Spleen (tissue), 11 donors: ENCODE measurements at regions not wholly inside any gene's neighbourhood (a gene's known extent, or its start where the extent isn't known, plus 50 kb on each side); places are given as distances from the start of the nearest gene placed in this dataset.

Experiments
- DNase-seq: peaks from one replicate; pipeline ENCODE4 v3.0.0-alpha.2; 2020
- H3K27ac ChIP-seq, 8 donors: fragments of 200-600 bp; sonication (generic) in 7 of 8; 1 replicate in 4 of 8; 2 replicates in 4 of 8; pipeline versions ENCODE4 v1.5.0 to v1.8.0; 2016 to 2021; ENCODE audit warnings: inconsistent platforms in 4 of 8, mild to moderate bottlenecking in 4 of 8, moderate library complexity in 1 of 8
- H3K27me3 ChIP-seq, 7 donors: fragments of 200-600 bp; sonication (generic) in 6 of 7; replicated peaks in 1 of 7; 1 replicate in 4 of 7; 2 replicates in 3 of 7; pipeline versions ENCODE4 v1.5.0 to v1.8.0; 2016 to 2021; ENCODE audit warnings: inconsistent platforms in 3 of 7, mild to moderate bottlenecking in 1 of 7
- H3K36me3 ChIP-seq, 6 donors: fragments of 200-600 bp; sonication (generic) in 5 of 6; 1 replicate in 4 of 6; 2 replicates in 2 of 6; pipeline versions ENCODE4 v1.5.0 to v1.8.0; 2016 to 2021; ENCODE audit warnings: inconsistent platforms in 2 of 6
- H3K4me1 ChIP-seq, 6 donors: fragments of 200-600 bp; sonication (generic) in 5 of 6; 1 replicate in 3 of 6; 2 replicates in 3 of 6; pipeline versions ENCODE4 v1.5.0 to v1.8.0; 2016 to 2021; ENCODE audit warnings: inconsistent platforms in 3 of 6
- H3K4me3 ChIP-seq, 8 donors: fragments of 200-600 bp; sonication (generic) in 7 of 8; 1 replicate in 4 of 8; 2 replicates in 4 of 8; pipeline versions ENCODE4 v1.5.0 to v1.8.0; 2016 to 2021; ENCODE audit warnings: inconsistent platforms in 4 of 8, mild to moderate bottlenecking in 4 of 8, moderate library complexity in 2 of 8
- H3K9me3 ChIP-seq, 8 donors: fragments of 200-600 bp; sonication (generic) in 7 of 8; 1 replicate in 4 of 8; 2 replicates in 4 of 8; pipeline versions ENCODE4 v1.5.0 to v1.8.0; 2016 to 2021; ENCODE audit warnings: inconsistent platforms in 4 of 8
- POLR2A ChIP-seq, 3 donors: fragments of 450-650 bp; IDR thresholded peaks; one replicate each; pipeline ENCODE4 v1.5.1; 2017; ENCODE audit warnings: antibody characterized with exemption in 3 of 3, mild to moderate bottlenecking in 1 of 3
- POLR2AphosphoS5 ChIP-seq, 3 donors: sonication (generic); formaldehyde crosslinking; IDR thresholded peaks; one replicate each; pipeline ENCODE4 v1.5.1; 2017; ENCODE audit warnings: antibody characterized with exemption in 3 of 3
- WGBS, 5 donors: extraction: QIAGEN DNeasy Blood & Tissue Kit in 3 of 5; methylation state at CpG; one replicate each; pipeline versions ENCODE4 v1.1.5 to v1.1.7; 2013 to 2018; 5-methylcytosine and 5-hydroxymethylcytosine counted together
- intact Hi-C: fragments of 100-400 bp; cut with DNase I; formaldehyde crosslinking; loops from one replicate; pipeline ENCODE4 v1.15.0; 2023; ENCODE audit warnings: low total_unique reads
- TF ChIP-seq, protein P1 (sequence below), 11 experiments: fragments of 200-600 bp in 7 of 11; fragments of 450-650 bp in 4 of 11; sonication (generic) in 4 of 11; IDR thresholded peaks in 8 of 11; conservative IDR thresholded peaks in 3 of 11; 1 replicate in 7 of 11; 2 replicates in 4 of 11; pipeline versions ENCODE4 v1.4.0 to v1.8.0; 2016 to 2021; ENCODE audit warnings: antibody characterized with exemption in 11 of 11, inconsistent platforms in 4 of 11, mild to moderate bottlenecking in 1 of 11
- donor health status: healthy with polysubstance abuse.
- donor health status: DM: no; HTN: no; CAD: no; lungs with moderate emphysema.
- donor health status: DM: no; HTN: no; CAD: no.
- donor health status: Bipolar disorder and iron deficiency.
- donor health status: healthy.
- donor health status: DM: no; HTN: no; CAD: no.
- donor health status: DM: yes; HTN: yes; CAD: no.

DNA sequence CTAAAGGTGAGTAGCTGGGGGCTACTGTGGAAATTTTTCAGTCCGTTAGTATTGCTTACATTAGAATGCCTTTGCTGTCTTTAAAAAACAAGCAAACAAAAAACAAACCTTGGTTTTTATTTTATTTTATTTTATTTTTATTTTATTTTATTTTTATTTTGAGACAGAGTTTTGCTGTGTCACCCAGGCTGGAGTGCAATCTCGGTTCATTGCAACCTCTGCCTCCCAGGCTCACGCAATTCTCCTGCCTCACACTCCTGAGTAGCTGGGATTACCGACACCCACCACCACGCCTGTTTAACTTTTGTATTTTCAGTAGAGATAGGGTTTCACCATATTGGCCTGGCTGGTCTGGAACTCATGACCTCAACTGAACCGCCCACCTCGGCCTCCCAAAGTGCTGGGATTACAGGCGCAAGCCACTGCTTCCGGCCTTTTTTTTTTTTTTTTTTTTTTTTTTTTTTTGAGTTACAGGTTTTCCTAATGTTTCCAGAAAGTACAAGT is 732.6 kb downstream of the KCNJ3 start:
- H3K4me1 ChIP-seq, result no peaks in the 10 kb centered on the region
- H3K9me3 ChIP-seq, result peaks cover 0 to 4% (median 0%) of the 10 kb centered on the region in 8 donors
- WGBS, 5 donors, result 89 to 98% (median 89%) methylated on average over 9 of the region's 9 CpGs
- no peaks in the 10 kb centered on the region for H3K27me3 ChIP-seq
- H3K36me3 ChIP-seq, result no peaks in the 10 kb centered on the region
- DNase-seq, result peak; percentile 36
- H3K27ac ChIP-seq, result no peak overlapping the region
- intact Hi-C loops, result no loop called here
- no peak for TF ChIP-seq POLR2A (IDR thresholded peaks at IDR 0.05)
- no peak for TF ChIP-seq POLR2AphosphoS5 (IDR thresholded peaks at IDR 0.05)
- TF ChIP-seq, protein P1, sequence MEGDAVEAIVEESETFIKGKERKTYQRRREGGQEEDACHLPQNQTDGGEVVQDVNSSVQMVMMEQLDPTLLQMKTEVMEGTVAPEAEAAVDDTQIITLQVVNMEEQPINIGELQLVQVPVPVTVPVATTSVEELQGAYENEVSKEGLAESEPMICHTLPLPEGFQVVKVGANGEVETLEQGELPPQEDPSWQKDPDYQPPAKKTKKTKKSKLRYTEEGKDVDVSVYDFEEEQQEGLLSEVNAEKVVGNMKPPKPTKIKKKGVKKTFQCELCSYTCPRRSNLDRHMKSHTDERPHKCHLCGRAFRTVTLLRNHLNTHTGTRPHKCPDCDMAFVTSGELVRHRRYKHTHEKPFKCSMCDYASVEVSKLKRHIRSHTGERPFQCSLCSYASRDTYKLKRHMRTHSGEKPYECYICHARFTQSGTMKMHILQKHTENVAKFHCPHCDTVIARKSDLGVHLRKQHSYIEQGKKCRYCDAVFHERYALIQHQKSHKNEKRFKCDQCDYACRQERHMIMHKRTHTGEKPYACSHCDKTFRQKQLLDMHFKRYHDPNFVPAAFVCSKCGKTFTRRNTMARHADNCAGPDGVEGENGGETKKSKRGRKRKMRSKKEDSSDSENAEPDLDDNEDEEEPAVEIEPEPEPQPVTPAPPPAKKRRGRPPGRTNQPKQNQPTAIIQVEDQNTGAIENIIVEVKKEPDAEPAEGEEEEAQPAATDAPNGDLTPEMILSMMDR (IDR thresholded peaks at IDR 0.05 in 8 of 11, conservative IDR thresholded peaks at IDR 0.05 in 3 of 11), result no peak
- no peak overlapping the region for H3K4me3 ChIP-seq

DNA sequence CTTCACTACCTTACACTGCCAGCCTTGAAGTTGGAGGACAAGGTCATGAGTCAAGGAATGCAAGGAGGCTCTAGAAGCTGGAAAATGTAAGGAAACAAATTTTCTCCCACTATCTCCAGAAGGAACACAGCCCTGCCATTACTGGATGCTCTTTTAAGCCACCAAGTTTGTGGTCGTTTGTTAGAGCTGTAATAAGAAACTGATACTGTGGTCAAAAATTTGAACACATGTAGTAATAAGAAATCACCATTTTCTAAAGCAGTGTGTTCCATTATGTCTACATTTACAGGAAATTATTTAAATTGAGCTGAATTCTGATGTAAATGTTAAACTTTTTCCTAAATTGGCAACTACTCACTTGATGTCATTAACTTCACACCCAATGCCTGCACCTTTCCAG is 729.0 kb downstream of the KCNJ3 start:
- 43 to 70% (median 52%) methylated on average over 1 of the region's 1 CpG for WGBS, 5 donors
- intact Hi-C loops, result no loop called here

DNA sequence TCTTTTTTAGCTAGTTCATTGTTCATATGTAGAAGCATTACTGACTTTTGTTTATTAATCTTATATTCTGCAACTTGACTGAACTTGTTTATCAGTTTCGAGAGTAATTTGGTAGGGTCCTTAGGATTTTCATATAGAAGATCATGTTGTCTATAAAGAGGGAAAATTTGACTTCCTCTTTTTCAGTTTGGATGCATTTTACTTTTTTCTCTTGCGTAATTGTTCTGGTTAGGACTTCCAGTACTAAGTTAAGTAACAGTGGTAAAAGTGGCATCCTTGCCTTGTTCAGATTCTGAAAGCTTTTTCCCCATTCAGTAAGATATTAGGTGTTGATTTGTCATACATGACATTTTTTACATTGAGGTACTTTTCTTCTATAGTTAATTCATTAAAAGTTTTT is 726.0 kb downstream of the KCNJ3 start:
- TF ChIP-seq, protein P1 (IDR thresholded peaks at IDR 0.05 in 8 of 11, conservative IDR thresholded peaks at IDR 0.05 in 3 of 11), result no peak
- TF ChIP-seq POLR2A (IDR thresholded peaks at IDR 0.05) (no peak), POLR2AphosphoS5 (IDR thresholded peaks at IDR 0.05) (no peak)
- Histone ChIP-seq H3K36me3 (no peaks in the 10 kb centered on the region), H3K9me3 (no peaks in the 10 kb centered on the region), H3K27me3 (no peaks in the 10 kb centered on the region), H3K27ac (no peak overlapping the region), H3K4me1 (no peaks in the 10 kb centered on the region), H3K4me3 (no peak overlapping the region)
- 42 to 69% (median 56%) methylated on average over 2 of the region's 2 CpGs for WGBS, 5 donors
- intact Hi-C loops, result no loop called here
- no peak for DNase-seq

More for the DNA sequence above, 729.0 kb downstream of the KCNJ3 start:
- Histone ChIP-seq H3K36me3 (no peaks in the 10 kb centered on the region), H3K4me3 (no peak overlapping the region), H3K27ac (no peak overlapping the region), H3K4me1 (no peaks in the 10 kb centered on the region), H3K9me3 (no peaks in the 10 kb centered on the region), H3K27me3 (no peaks in the 10 kb centered on the region)
- TF ChIP-seq POLR2A (IDR thresholded peaks at IDR 0.05), result no peak
- TF ChIP-seq, protein P1 (IDR thresholded peaks at IDR 0.05 in 8 of 11, conservative IDR thresholded peaks at IDR 0.05 in 3 of 11), result no peak
- TF ChIP-seq POLR2AphosphoS5 (IDR thresholded peaks at IDR 0.05), result no peak
- DNase-seq, result no peak

DNA sequence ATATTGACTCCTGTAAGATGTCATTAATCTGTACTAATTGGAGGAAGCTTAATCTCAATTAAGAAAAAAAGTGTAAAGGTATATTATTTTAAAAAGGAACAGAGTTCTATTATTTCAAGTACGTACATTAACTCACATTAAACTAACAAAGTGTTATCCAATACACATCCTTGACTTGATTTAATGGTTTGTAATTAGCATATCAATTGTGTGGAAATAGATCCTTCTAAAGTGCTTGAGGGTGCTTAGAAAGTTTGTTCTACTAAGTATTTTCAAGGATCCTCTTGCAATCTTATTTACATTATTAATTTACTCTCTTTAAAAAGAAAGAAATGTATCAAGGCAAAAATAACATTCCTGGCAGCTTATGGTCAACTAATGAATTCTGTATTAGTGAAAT is 720.3 kb downstream of the KCNJ3 start:
- H3K27ac ChIP-seq, result no peak overlapping the region
- no peaks in the 10 kb centered on the region for H3K27me3 ChIP-seq
- no peak overlapping the region for H3K4me3 ChIP-seq
- H3K9me3 ChIP-seq, result peaks cover 0 to 11% (median 3%) of the 10 kb centered on the region in 8 donors
- intact Hi-C loops, result no loop called here
- TF ChIP-seq, protein P1 (IDR thresholded peaks at IDR 0.05 in 8 of 11, conservative IDR thresholded peaks at IDR 0.05 in 3 of 11), result no peak
- TF ChIP-seq POLR2AphosphoS5 (IDR thresholded peaks at IDR 0.05), result no peak
- no peak for TF ChIP-seq POLR2A (IDR thresholded peaks at IDR 0.05)
- no peaks in the 10 kb centered on the region for H3K4me1 ChIP-seq
- DNase-seq, result no peak
- 82 to 90% (median 85%) methylated on average over 1 of the region's 1 CpG for WGBS, 5 donors
- no peaks in the 10 kb centered on the region for H3K36me3 ChIP-seq
